K562 (cell line): ENCODE measurements at regions not wholly inside any gene's neighbourhood (a gene's known extent, or its start where the extent isn't known, plus 50 kb on each side); places are given as distances from the start of the nearest gene placed in this dataset.

Experiments
- ATAC-seq: fragments of 200-7000 bp; cut with Tn5 transposase; 3 replicates; pipeline ENCODE4 v1.9.1; 2020; ENCODE audit warnings: moderate library complexity
- BruUV-seq: library from RNA; stranded (reverse); fragments of 400-500 nt; replicated peaks from 2 replicates; lab custom pipeline; 2021; lab: Mats Ljungman, UMichigan
- CTCF ChIA-PET: fragments of 300-600 bp; formaldehyde crosslinking; extraction: SDS; loops from one replicate; lab custom pipeline; 2021; ENCODE audit warnings: low intra/inter-chr PET ratio; lab: Yijun Ruan, JAX
- POLR2A ChIA-PET: fragments of 300-600, 350-650 bp; sonication (Branson Sonifier 250); formaldehyde crosslinking; extraction: SDS; loops from one replicate; lab custom pipeline; 2021; ENCODE audit warnings: antibody characterized with exemption, inconsistent platforms; lab: Yijun Ruan, JAX
- DNase-seq, 4 experiments: peaks; one replicate each; pipeline versions ENCODE4 v3.0.0 to v3.0.0-alpha.2; 2011 to 2018; ENCODE audit warnings: low spot score in 3 of 4, mixed read lengths in 3 of 4; ENCODE audit errors: extremely low read depth in 1 of 4
- FAIRE-seq: peaks from 2 replicates; lab custom pipeline; 2011; peaks lifted over from hg19 to GRCh38; lab: Jason Lieb, UNC
- H2AFZ ChIP-seq: 2 replicates; pipeline ENCODE4 v1.6.0; 2011; ENCODE audit warnings: low read depth, low read length, control low read depth, inconsistent platforms
- H3K27ac ChIP-seq: fragments of 200-600 bp; 3 replicates; pipeline ENCODE4 v1.8.0; 2011; ENCODE audit warnings: low read depth, mild to moderate bottlenecking, control low read depth, inconsistent platforms, low read length, moderate library complexity, mixed read lengths; ENCODE audit errors: extremely low read depth
- H3K27me3 ChIP-seq, 2 experiments: fragments of 300-600 bp in 1 of 2; 2 replicates in 1 of 2; 3 replicates in 1 of 2; pipeline versions ENCODE4 v1.6.0 to v1.8.0; 2011; ENCODE audit warnings: inconsistent platforms in 2 of 2, low read length in 2 of 2, mild to moderate bottlenecking in 1 of 2, mixed read lengths in 1 of 2, moderate library complexity in 1 of 2; ENCODE audit not compliant: control insufficient read depth in 2 of 2, insufficient read depth in 2 of 2
- H3K36me3 ChIP-seq: fragments of 300-600 bp; 3 replicates; pipeline ENCODE4 v1.8.0; 2011; ENCODE audit warnings: mild to moderate bottlenecking, low read length, inconsistent platforms; ENCODE audit not compliant: control insufficient read depth, insufficient read depth
- H3K4me1 ChIP-seq, 2 experiments: fragments of 200-600 bp in 1 of 2; replicated peaks in 1 of 2; 2 replicates in 1 of 2; 3 replicates in 1 of 2; pipeline versions ENCODE4 v1.5.1 to v1.8.0; 2011; ENCODE audit warnings: inconsistent platforms in 2 of 2, low read length in 2 of 2, mild to moderate bottlenecking in 1 of 2, mixed read lengths in 1 of 2, moderate library complexity in 1 of 2; ENCODE audit not compliant: control insufficient read depth in 2 of 2, insufficient read depth in 2 of 2
- H3K4me2 ChIP-seq: 2 replicates; pipeline ENCODE4 v1.6.1; 2011; ENCODE audit warnings: low read length, control low read depth, inconsistent platforms, mixed read lengths; ENCODE audit not compliant: insufficient read depth
- H3K4me3 ChIP-seq: fragments of 200-600 bp; sonication (generic), shearing (Covaris generic); 2 replicates; pipeline ENCODE4 v1.5.1; 2016; ENCODE audit warnings: control low read depth, inconsistent platforms
- H3K79me2 ChIP-seq: fragments of 200-600 bp; 3 replicates; pipeline ENCODE4 v1.8.0; 2011; ENCODE audit warnings: low read length, inconsistent platforms; ENCODE audit not compliant: control insufficient read depth, insufficient read depth
- H3K9ac ChIP-seq, 2 experiments: 2 replicates each; pipeline versions ENCODE4 v1.6.0 to v1.6.1; 2011; ENCODE audit warnings: low read depth in 2 of 2, low read length in 2 of 2, control low read depth in 1 of 2, inconsistent platforms in 1 of 2, mild to moderate bottlenecking in 1 of 2, mixed read lengths in 1 of 2; ENCODE audit not compliant: insufficient read depth in 1 of 2
- H3K9me1 ChIP-seq: one replicate; pipeline ENCODE4 v1.6.0; 2011; ENCODE audit warnings: inconsistent platforms, mild to moderate bottlenecking, low read length, moderate library complexity; ENCODE audit not compliant: control insufficient read depth, insufficient read depth
- H3K9me3 ChIP-seq: replicated peaks from 2 replicates; pipeline ENCODE4 v1.5.1; 2011; ENCODE audit warnings: low read depth, low read length, inconsistent platforms; ENCODE audit not compliant: control insufficient read depth, insufficient read depth
- H4K20me1 ChIP-seq: replicated peaks from 2 replicates; pipeline ENCODE4 v1.6.1; 2011; ENCODE audit warnings: low read length, inconsistent platforms, mixed read lengths; ENCODE audit not compliant: control insufficient read depth, insufficient read depth
- WGBS: fragments of 100-300 bp; shearing (Covaris generic); methylation state at CpG from one replicate; pipeline ENCODE4 v1.1.6; 2016; ENCODE audit warnings: low coverage, mixed read lengths; ENCODE audit not compliant: insufficient coverage; ENCODE audit errors: missing lambda C conversion rate; 5-methylcytosine and 5-hydroxymethylcytosine counted together
- in situ Hi-C: fragments of 300-500 bp; cut with MboI; formaldehyde crosslinking; loops from 4 replicates; pipeline ENCODE4 v1.15.0; 2018; ENCODE audit warnings: inconsistent platforms, mixed read lengths
- intact Hi-C: fragments of 100-400 bp; cut with micrococcal nuclease; formaldehyde crosslinking; loops from 2 replicates; pipeline ENCODE4 v1.14.2; 2022
- TF ChIP-seq, protein P1 (sequence below): IDR thresholded peaks from 2 replicates; pipeline ENCODE4 v1.6.1; 2011; ENCODE audit not compliant: insufficient read length; ENCODE audit errors: extremely low read depth
- TF ChIP-seq, protein P2 (sequence below): fragments of 450-650 bp; IDR thresholded peaks from 2 replicates; pipeline ENCODE4 v1.6.1; 2016; ENCODE audit warnings: mild to moderate bottlenecking, moderate library complexity

- TF ChIP-seq, protein P1, sequence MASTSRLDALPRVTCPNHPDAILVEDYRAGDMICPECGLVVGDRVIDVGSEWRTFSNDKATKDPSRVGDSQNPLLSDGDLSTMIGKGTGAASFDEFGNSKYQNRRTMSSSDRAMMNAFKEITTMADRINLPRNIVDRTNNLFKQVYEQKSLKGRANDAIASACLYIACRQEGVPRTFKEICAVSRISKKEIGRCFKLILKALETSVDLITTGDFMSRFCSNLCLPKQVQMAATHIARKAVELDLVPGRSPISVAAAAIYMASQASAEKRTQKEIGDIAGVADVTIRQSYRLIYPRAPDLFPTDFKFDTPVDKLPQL, result no peak
- TF ChIP-seq, protein P2, sequence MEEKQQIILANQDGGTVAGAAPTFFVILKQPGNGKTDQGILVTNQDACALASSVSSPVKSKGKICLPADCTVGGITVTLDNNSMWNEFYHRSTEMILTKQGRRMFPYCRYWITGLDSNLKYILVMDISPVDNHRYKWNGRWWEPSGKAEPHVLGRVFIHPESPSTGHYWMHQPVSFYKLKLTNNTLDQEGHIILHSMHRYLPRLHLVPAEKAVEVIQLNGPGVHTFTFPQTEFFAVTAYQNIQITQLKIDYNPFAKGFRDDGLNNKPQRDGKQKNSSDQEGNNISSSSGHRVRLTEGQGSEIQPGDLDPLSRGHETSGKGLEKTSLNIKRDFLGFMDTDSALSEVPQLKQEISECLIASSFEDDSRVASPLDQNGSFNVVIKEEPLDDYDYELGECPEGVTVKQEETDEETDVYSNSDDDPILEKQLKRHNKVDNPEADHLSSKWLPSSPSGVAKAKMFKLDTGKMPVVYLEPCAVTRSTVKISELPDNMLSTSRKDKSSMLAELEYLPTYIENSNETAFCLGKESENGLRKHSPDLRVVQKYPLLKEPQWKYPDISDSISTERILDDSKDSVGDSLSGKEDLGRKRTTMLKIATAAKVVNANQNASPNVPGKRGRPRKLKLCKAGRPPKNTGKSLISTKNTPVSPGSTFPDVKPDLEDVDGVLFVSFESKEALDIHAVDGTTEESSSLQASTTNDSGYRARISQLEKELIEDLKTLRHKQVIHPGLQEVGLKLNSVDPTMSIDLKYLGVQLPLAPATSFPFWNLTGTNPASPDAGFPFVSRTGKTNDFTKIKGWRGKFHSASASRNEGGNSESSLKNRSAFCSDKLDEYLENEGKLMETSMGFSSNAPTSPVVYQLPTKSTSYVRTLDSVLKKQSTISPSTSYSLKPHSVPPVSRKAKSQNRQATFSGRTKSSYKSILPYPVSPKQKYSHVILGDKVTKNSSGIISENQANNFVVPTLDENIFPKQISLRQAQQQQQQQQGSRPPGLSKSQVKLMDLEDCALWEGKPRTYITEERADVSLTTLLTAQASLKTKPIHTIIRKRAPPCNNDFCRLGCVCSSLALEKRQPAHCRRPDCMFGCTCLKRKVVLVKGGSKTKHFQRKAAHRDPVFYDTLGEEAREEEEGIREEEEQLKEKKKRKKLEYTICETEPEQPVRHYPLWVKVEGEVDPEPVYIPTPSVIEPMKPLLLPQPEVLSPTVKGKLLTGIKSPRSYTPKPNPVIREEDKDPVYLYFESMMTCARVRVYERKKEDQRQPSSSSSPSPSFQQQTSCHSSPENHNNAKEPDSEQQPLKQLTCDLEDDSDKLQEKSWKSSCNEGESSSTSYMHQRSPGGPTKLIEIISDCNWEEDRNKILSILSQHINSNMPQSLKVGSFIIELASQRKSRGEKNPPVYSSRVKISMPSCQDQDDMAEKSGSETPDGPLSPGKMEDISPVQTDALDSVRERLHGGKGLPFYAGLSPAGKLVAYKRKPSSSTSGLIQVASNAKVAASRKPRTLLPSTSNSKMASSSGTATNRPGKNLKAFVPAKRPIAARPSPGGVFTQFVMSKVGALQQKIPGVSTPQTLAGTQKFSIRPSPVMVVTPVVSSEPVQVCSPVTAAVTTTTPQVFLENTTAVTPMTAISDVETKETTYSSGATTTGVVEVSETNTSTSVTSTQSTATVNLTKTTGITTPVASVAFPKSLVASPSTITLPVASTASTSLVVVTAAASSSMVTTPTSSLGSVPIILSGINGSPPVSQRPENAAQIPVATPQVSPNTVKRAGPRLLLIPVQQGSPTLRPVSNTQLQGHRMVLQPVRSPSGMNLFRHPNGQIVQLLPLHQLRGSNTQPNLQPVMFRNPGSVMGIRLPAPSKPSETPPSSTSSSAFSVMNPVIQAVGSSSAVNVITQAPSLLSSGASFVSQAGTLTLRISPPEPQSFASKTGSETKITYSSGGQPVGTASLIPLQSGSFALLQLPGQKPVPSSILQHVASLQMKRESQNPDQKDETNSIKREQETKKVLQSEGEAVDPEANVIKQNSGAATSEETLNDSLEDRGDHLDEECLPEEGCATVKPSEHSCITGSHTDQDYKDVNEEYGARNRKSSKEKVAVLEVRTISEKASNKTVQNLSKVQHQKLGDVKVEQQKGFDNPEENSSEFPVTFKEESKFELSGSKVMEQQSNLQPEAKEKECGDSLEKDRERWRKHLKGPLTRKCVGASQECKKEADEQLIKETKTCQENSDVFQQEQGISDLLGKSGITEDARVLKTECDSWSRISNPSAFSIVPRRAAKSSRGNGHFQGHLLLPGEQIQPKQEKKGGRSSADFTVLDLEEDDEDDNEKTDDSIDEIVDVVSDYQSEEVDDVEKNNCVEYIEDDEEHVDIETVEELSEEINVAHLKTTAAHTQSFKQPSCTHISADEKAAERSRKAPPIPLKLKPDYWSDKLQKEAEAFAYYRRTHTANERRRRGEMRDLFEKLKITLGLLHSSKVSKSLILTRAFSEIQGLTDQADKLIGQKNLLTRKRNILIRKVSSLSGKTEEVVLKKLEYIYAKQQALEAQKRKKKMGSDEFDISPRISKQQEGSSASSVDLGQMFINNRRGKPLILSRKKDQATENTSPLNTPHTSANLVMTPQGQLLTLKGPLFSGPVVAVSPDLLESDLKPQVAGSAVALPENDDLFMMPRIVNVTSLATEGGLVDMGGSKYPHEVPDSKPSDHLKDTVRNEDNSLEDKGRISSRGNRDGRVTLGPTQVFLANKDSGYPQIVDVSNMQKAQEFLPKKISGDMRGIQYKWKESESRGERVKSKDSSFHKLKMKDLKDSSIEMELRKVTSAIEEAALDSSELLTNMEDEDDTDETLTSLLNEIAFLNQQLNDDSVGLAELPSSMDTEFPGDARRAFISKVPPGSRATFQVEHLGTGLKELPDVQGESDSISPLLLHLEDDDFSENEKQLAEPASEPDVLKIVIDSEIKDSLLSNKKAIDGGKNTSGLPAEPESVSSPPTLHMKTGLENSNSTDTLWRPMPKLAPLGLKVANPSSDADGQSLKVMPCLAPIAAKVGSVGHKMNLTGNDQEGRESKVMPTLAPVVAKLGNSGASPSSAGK, result peak; percentile 34; the same call in 1 of the 2 replicates
- H3K4me2 ChIP-seq, result no peak overlapping the region
- no peaks in the 10 kb centered on the region for H3K79me2 ChIP-seq
- ChIA-PET POLR2A (no interaction called here), CTCF (no interaction called here)
- ATAC-seq, result no peak
- H3K27me3 ChIP-seq, result no peaks in the 10 kb centered on the region
- H3K9me3 ChIP-seq, result no peaks in the 10 kb centered on the region
- 9% methylated on average over 6 of the region's 6 CpGs for WGBS
- no peak overlapping the region for H3K4me3 ChIP-seq
- DNase-seq, result peak in 1 of 4 experiments; percentile 13
- FAIRE-seq, result no peak
- no peak overlapping the region for H3K9ac ChIP-seq
- no peaks in the 10 kb centered on the region for H3K9me1 ChIP-seq
- no TSS peak for BruUV-seq
- H3K4me1 ChIP-seq, result no peaks in the 10 kb centered on the region
- no peak overlapping the region for H2AFZ ChIP-seq
- H4K20me1 ChIP-seq, result no peaks in the 10 kb centered on the region
- intact Hi-C loops (no loop called here), in situ Hi-C loops (no loop called here)
- no peaks in the 10 kb centered on the region for H3K36me3 ChIP-seq
- no peak overlapping the region for H3K27ac ChIP-seq
Measured at GRCh38 chr4:18198653-18199052, 177.1 kb upstream of the LCORL start.
